Mucosa of descending colon (tissue), 3 donors: ENCODE measurements at regions not wholly inside any gene's neighbourhood (a gene's known extent, or its start where the extent isn't known, plus 50 kb on each side); places are given as distances from the start of the nearest gene placed in this dataset.
"Not testable (repeated sequence)": the region's sequence is repeated elsewhere in the genome, so short reads cannot be mapped to it uniquely, and the experiment has no call there.

Experiments used
- ATAC-seq: fragments of 200-7000 bp; cut with Tn5 transposase; one replicate; pipeline ENCODE4 v1.9.1; 2020; ENCODE audit warnings: mild to moderate bottlenecking, moderate library complexity
- DNase-seq, 3 donors: peaks; one replicate each; pipeline ENCODE4 v3.0.0-alpha.2; 2020
- H3K36me3 ChIP-seq: fragments of 200-600 bp; one replicate; pipeline ENCODE4 v1.8.0; 2021; ENCODE audit warnings: low read depth, mild to moderate bottlenecking
- H3K4me1 ChIP-seq: fragments of 200-600 bp; one replicate; pipeline ENCODE4 v1.8.0; 2021; ENCODE audit warnings: low read depth, mild to moderate bottlenecking
- H3K4me3 ChIP-seq: fragments of 200-600 bp; one replicate; pipeline ENCODE4 v1.8.0; 2021; ENCODE audit warnings: mild to moderate bottlenecking
- H3K9me3 ChIP-seq: fragments of 200-600 bp; one replicate; pipeline ENCODE4 v1.8.0; 2021; ENCODE audit warnings: mild to moderate bottlenecking
- intact Hi-C, 2 donors: fragments of 100-400 bp; cut with DNase I in 1 of 2; cut with micrococcal nuclease in 1 of 2; formaldehyde crosslinking; loops; one replicate each; pipeline versions ENCODE4 v1.11.0 to v1.11.1; 2022; cut with DNase I, micrococcal nuclease
- TF ChIP-seq, protein P1 (sequence below): fragments of 200-600 bp; IDR thresholded peaks from one replicate; pipeline ENCODE4 v1.8.0; 2022; ENCODE audit warnings: antibody characterized with exemption, mild to moderate bottlenecking
- donor health status: DM: no; HTN: no; CAD: no; lungs with moderate emphysema.
- donor health status: DM: no; HTN: no; CAD: no.
- donor health status: DM: no; HTN: yes; CAD: no.

DNA sequence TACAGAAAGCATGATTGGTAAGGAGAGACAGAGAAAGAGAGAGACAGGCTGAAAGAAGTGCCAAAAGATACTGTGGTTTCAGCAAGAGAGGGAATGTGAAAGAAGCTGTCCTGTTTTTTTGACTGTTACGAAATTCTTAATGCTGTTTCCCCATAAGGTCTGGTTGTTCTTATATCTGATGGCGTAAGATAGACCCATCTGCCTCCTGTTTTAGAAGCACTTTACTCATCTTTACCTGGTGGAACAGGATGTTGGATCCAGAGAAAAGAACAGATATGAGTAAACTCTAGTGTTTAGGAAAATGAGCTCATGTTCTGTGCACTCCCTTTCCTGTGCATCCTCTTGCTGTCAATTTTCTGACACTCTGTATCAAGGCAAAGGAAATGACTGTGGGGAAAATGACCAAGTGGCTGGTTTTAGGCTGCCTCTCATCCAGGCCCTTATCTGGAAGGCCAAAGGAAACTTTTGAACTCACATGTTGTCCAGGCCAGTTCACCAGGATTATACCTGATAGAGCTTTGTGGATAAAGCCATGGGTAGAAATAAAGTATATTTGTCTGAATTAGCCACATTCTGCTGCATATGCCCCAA lies 311.7 kb upstream of the HTR2C start:
- DNase-seq = no peak
- no peaks in the 10 kb centered on the region for H3K4me1 ChIP-seq
- H3K9me3 ChIP-seq = no peaks in the 10 kb centered on the region
- intact Hi-C loops = no loop called here
- no peak for ATAC-seq
- no peaks in the 10 kb centered on the region for H3K36me3 ChIP-seq
- H3K4me3 ChIP-seq = no peak overlapping the region
- TF ChIP-seq, protein P1, sequence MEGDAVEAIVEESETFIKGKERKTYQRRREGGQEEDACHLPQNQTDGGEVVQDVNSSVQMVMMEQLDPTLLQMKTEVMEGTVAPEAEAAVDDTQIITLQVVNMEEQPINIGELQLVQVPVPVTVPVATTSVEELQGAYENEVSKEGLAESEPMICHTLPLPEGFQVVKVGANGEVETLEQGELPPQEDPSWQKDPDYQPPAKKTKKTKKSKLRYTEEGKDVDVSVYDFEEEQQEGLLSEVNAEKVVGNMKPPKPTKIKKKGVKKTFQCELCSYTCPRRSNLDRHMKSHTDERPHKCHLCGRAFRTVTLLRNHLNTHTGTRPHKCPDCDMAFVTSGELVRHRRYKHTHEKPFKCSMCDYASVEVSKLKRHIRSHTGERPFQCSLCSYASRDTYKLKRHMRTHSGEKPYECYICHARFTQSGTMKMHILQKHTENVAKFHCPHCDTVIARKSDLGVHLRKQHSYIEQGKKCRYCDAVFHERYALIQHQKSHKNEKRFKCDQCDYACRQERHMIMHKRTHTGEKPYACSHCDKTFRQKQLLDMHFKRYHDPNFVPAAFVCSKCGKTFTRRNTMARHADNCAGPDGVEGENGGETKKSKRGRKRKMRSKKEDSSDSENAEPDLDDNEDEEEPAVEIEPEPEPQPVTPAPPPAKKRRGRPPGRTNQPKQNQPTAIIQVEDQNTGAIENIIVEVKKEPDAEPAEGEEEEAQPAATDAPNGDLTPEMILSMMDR = no peak

DNA sequence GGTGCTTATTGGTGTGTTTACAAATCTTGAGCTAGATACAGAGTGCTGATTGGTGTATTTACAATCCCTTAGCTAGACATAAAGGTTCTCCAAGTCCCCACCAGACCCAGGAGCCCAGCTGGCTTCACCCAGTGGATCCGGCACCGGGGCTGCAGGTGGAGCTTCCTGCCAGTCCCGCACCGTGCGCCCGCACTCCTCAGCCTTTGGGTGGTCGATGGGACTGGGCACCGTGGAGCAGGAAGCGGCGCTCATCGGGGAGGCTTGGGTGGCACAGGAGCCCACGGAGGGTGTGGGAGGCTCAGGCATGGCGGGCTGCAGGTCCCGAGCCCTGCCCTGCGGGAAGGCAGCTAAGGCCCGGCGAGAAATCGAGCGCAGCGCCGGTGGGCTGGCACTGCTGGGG lies 313.5 kb upstream of the HTR2C start:
- H3K9me3 ChIP-seq, DNase-seq, H3K4me3 ChIP-seq, ATAC-seq, intact Hi-C loops, H3K36me3 ChIP-seq, H3K4me1 ChIP-seq: not testable (repeated sequence)

GRCh38 chrX:114268643-114269042 lies 315.2 kb upstream of the HTR2C start:
- H3K4me1 ChIP-seq = no peaks in the 10 kb centered on the region
- ATAC-seq (no peak), DNase-seq (no peak)
- TF ChIP-seq, protein P1 = no peak
- intact Hi-C loops = no loop called here
- no peaks in the 10 kb centered on the region for H3K9me3 ChIP-seq
- no peak overlapping the region for H3K4me3 ChIP-seq
- no peaks in the 10 kb centered on the region for H3K36me3 ChIP-seq

GRCh38 chrX:114267142-114267541 lies 316.7 kb upstream of the HTR2C start:
- intact Hi-C loops = no loop called here
- ATAC-seq = no peak
- Histone ChIP-seq H3K36me3 (no peaks in the 10 kb centered on the region), H3K4me1 (no peaks in the 10 kb centered on the region), H3K9me3 (no peaks in the 10 kb centered on the region), H3K4me3 (no peak overlapping the region)
- DNase-seq = no peak
- TF ChIP-seq, protein P1 = no peak

GRCh38 chrX:114252186-114252585 lies 331.7 kb upstream of the HTR2C start:
- no peak for ATAC-seq
- Histone ChIP-seq H3K9me3 (no peaks in the 10 kb centered on the region), H3K36me3 (no peaks in the 10 kb centered on the region), H3K4me1 (no peaks in the 10 kb centered on the region), H3K4me3 (no peak overlapping the region)
- intact Hi-C loops = no loop called here
- TF ChIP-seq, protein P1 = no peak
- no peak for DNase-seq

GRCh38 chrX:114251575-114251974 lies 332.3 kb upstream of the HTR2C start:
- ATAC-seq (no peak), DNase-seq (no peak)
- TF ChIP-seq, protein P1 = no peak
- Histone ChIP-seq H3K4me1 (no peaks in the 10 kb centered on the region), H3K36me3 (no peaks in the 10 kb centered on the region), H3K9me3 (no peaks in the 10 kb centered on the region), H3K4me3 (no peak overlapping the region)
- intact Hi-C loops = no loop called here
